ENCODE measurements at regions not wholly inside any gene's neighbourhood (a gene's known extent, or its start where the extent isn't known, plus 50 kb on each side); places are given as distances from the start of the nearest gene placed in this dataset.

GRCh38 chr3:169022457-169022856 lies 641.1 kb downstream of the MECOM start:
- H3K4me3 Mint-ChIP-seq: no peak overlapping the region
- ChIA-PET POLR2A (no interaction called here), CTCF (interaction anchor here (0.6 kb wide), 1 partner anchor 640 kb away, joined by 3 read pairs; no protein-coding TSS in a partner anchor)
- H3K4me1 Mint-ChIP-seq: peaks cover 10% of the 10 kb centered on the region
- TF ChIP-seq STAT6 (CRISPR knock-in tag; conservative IDR thresholded peaks at IDR 0.05; ENCODE audit: low read depth): no peak
- TF ChIP-seq ATF3 (CRISPR knock-in tag; conservative IDR thresholded peaks at IDR 0.05): no peak
- no peak for TF ChIP-seq ZBTB43 (CRISPR knock-in tag; IDR thresholded peaks at IDR 0.05)
- TF ChIP-seq SP1 (CRISPR knock-in tag; conservative IDR thresholded peaks at IDR 0.05): no peak
- no peak for TF ChIP-seq FOXP4 (CRISPR knock-in tag; IDR thresholded peaks at IDR 0.05)
- no peak for TF ChIP-seq ELF4 (CRISPR knock-in tag; IDR thresholded peaks at IDR 0.05; ENCODE audit: low read depth)
- no peak for TF ChIP-seq SMAD4 (CRISPR knock-in tag; IDR thresholded peaks at IDR 0.05)
- no peak for ATAC-seq
- H3K36me3 Mint-ChIP-seq: no peaks in the 10 kb centered on the region
- DNase-seq (ENCODE audit: low spot score): no peak
- no peaks in the 10 kb centered on the region for H3K27me3 Mint-ChIP-seq (ENCODE audit: low read depth)
- H3K9me3 Mint-ChIP-seq: no peaks in the 10 kb centered on the region
- no peak overlapping the region for H3K27ac Mint-ChIP-seq

- CTCF ChIA-PET: no interaction called here
- no peak for TF ChIP-seq PRDM15 (CRISPR knock-in tag; IDR thresholded peaks at IDR 0.05)
- TF ChIP-seq SMAD4 (CRISPR knock-in tag; IDR thresholded peaks at IDR 0.05): no peak
- TF ChIP-seq IRF2 (CRISPR knock-in tag; IDR thresholded peaks at IDR 0.05; ENCODE audit: borderline replicate concordance, low read depth): no peak
- no peak for TF ChIP-seq ATF2 (CRISPR knock-in tag; IDR thresholded peaks at IDR 0.05; ENCODE audit: borderline replicate concordance, low read depth)
- TF ChIP-seq MYBL2 (CRISPR knock-in tag; IDR thresholded peaks at IDR 0.05): no peak
- no peak for TF ChIP-seq ZNF671 (CRISPR knock-in tag; IDR thresholded peaks at IDR 0.05)
- no peak for TF ChIP-seq HMGA2 (CRISPR knock-in tag; IDR thresholded peaks at IDR 0.05)
- no peak for TF ChIP-seq ZNF281 (CRISPR knock-in tag; IDR thresholded peaks at IDR 0.05)
- no peak for TF ChIP-seq E2F4 (CRISPR knock-in tag; IDR thresholded peaks at IDR 0.05; ENCODE audit: borderline replicate concordance, low read depth)
- no peak for TF ChIP-seq NR2C2 (CRISPR knock-in tag; IDR thresholded peaks at IDR 0.05)
- no peak for TF ChIP-seq TEAD4 (CRISPR knock-in tag; IDR thresholded peaks at IDR 0.05)
- no peak for TF ChIP-seq ZNF512 (CRISPR knock-in tag; IDR thresholded peaks at IDR 0.05; ENCODE audit: borderline replicate concordance)
These were observed 643.1 kb downstream of the MECOM start for GRCh38 chr3:169020371-169020770.

More at GRCh38 chr3:169020371-169020770, 643.1 kb downstream of the MECOM start:
- no peak for ATAC-seq
- Mint-ChIP-seq H3K9me3 (no peaks in the 10 kb centered on the region), H3K36me3 (no peaks in the 10 kb centered on the region), H3K4me3 (no peak overlapping the region), H3K27ac (no peak overlapping the region), H3K27me3 (ENCODE audit: low read depth) (no peaks in the 10 kb centered on the region), H3K4me1 (no peaks in the 10 kb centered on the region)
- no peak for DNase-seq (ENCODE audit: low spot score)
- POLR2A ChIA-PET: no interaction called here
